ENCODE measurements at regions not wholly inside any gene's neighbourhood (a gene's known extent, or its start where the extent isn't known, plus 50 kb on each side); places are given as distances from the start of the nearest gene placed in this dataset.
A peak's percentile ranks its signal among the peaks of the same experiment; 100 is the strongest.

DNA sequence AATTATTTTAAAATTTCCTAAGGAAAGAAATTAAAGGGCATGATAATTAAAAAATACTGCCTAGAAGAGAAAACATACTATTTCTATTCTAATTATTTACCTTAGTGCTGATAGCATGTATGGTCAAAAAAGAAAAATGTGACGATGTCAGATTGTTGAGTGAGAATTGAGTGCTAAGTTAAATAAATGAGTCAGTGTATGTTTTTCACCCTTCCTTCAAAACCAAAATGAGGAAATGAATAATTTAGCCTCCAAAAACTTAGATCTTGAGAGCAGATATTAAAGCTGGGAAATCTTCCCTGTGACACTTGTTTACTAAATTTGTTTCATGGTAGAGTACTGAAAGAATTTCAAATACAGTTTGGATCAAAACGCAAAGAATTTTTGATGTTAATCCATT, 58.6 kb upstream of the NYAP2 start:
- DNase-seq (no peak), ATAC-seq (no peak)
- intact Hi-C loops (cut with DNase I, micrococcal nuclease) = no loop called here

DNA sequence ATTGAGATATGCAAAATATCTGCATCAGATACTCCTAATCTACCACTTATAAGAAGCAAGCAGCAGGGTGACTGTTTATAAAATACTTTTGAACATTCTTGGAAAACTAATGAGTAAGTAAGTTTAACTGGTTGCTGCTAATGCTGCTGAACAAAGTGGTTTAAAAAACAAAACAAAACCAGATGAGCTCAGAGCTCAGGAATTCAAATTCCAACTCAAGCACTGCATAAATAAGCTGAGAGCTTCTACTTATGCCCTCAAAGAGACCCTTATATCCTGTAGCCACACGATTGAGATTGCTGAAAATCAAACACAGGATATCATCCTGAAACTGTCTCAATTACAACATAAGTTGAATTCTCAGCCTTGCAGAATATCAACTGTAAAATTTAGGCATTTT, 62.3 kb upstream of the NYAP2 start:
- ATAC-seq (no peak), DNase-seq (no peak)
- intact Hi-C loops (cut with DNase I, micrococcal nuclease) = no loop called here

DNA sequence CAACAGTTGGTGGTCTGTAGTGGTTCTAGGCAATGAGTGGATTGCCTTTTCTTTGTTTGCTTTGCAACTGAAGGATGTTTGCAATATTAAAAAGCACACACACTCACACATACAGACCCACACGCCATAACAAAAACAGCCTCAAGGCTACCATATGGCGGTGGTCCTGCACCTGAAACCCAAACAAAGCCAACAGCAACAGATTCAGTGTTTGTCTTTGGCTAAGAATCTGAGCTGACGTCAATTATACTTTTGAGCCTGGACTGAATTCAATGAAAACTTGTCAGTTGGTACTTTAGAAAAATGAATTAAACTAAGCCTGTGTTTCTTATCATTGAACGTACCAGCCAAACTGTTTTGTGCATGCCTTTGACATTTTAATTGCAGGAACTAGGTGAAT, 65.0 kb upstream of the NYAP2 start:
- intact Hi-C loops (cut with DNase I, micrococcal nuclease) = no loop called here
- DNase-seq = no peak
- no peak for ATAC-seq

DNA sequence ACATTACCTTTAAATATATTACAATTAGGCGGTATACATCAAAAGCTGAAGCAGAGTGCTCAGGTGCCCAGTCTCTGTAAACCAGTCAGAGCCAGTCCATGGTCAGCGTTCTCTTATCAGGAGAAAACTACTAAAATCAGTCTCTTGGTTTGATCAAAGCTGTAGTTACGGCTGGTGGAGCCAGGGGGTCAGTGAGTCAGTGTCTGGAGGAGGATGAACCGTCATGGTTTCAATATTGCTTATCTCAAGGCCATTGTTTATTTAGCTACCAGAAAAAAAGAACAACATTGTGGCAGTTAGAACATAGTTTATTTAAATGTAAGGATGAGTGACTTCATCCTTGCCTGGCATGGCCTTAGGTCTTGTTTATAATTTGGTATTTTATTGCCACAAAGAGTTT, 71.3 kb upstream of the NYAP2 start:
- intact Hi-C loops (cut with DNase I, micrococcal nuclease) = no loop called here
- ATAC-seq = no peak
- no peak for DNase-seq

DNA sequence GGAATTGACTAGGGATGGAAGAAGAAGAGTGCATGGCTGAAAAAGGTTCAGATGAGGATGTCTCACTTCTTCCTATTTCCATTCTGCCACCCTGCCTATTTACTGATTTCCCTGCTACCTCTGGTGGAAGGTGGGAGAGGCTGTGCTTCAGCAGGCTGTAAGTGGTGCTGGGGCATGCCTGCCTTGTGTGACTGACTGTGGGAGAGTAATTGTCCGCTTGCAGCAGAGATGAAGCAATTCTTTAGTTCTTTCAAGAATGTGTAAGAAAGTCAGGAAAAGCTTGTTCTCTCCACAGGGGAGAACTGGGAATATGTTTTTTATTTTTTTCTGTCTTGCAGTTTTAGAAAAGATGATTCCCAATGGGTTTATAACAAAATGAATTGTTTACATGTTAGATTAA, 72.5 kb upstream of the NYAP2 start:
- no peak for DNase-seq
- ATAC-seq = no peak
- intact Hi-C loops (cut with DNase I, micrococcal nuclease) = no loop called here

DNA sequence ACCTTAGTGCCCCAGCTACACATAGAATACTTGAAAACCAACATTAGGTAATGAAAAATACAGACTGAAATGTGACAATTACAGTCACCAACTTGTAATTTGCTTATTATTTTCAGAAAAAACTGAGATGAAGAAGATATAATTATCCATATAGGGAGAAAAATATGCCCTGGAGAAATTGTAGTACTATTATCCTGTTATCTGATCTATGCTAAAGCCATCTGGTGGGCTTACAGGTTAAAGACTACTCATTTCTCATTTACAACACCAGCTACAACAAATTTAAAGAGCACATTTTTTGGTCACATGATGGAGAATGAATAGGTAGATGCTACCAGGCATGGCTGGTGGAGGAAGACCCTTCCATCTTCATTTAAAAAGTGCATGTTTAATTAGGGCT, 79.6 kb upstream of the NYAP2 start:
- DNase-seq (no peak), ATAC-seq (no peak)
- intact Hi-C loops (cut with DNase I, micrococcal nuclease) = no loop called here

DNA sequence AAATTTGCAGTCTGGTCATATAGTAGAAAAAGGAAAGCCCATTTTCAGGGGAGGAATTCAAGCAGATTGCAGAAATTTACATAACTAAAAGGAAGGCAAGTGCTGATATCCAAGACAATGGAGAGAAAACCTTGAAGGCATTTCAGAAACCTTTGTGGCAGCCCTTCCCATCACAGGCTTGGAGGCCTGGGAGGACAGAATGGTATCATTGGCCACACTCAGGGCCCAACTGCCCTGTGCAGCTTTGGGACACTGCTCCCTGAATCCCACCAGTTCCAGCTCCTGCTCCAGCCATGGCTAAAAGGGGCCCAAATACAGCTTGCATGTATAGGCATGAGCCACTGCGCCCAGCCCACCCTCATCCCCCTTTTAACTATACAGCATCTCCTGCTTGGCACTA, 81.1 kb upstream of the NYAP2 start:
- no peak for DNase-seq
- intact Hi-C loops (cut with DNase I, micrococcal nuclease) = no loop called here
- ATAC-seq = no peak

DNA sequence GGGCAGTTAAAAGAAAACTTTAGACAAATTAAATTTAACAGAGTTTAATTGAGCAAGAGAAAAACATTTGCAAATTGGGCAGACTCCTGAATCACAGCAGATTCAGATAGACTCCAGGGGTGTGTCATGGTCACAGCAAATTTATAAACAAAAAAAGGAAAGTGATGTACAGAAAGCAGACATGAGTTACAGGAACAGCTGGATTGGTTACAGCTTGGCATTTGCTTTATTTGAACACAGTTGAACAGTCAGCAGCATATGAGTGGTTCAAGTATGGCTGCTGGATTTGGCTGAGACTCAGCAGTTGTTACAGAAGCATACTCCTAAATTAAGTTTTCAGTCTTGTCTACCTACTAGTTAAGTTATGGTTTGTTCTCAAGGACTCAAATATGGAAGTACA, 82.3 kb upstream of the NYAP2 start:
- intact Hi-C loops (cut with DNase I, micrococcal nuclease) = no loop called here
- ATAC-seq (no peak), DNase-seq (no peak)

DNA sequence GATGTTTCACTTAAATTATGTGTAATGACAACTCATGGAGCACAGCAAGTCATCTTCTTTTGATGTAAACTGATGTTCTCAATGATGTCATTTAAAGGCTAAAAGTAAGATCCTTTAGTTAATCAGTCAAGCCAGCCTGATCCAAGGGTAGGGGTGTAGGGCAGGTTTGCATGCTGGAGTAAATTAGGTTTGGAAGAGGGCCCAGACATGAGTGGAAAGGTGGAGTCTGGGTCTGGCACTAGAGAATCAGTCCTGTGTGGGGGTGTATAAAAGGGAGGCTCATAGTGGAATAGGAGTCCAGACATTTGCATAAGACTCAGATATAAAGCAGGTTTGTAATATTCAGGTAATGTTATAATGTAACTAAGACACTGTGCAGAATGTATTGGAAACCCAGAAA, 88.8 kb upstream of the NYAP2 start:
- intact Hi-C loops (cut with DNase I, micrococcal nuclease) = no loop called here
- ATAC-seq (no peak), DNase-seq (no peak)

DNA sequence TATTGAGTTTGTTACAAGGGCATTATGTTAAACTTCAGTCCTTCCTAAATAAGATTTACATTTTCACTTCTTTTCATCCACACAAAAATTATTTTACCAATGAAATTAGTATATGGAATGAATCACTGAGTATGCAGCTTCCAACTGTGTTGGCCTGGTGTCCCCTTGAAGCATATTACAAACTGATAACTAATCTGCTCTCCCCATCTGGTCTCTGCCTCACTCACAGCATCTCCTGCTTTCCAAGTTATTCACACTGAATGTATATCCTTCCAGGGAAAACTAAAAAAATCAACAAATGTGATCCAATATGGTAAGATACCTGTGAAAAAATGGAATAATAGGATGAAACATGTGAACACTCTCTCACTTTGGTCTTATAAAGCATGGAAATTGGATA, 90.0 kb upstream of the NYAP2 start:
- intact Hi-C loops (cut with DNase I, micrococcal nuclease) = no loop called here
- no peak for DNase-seq
- no peak for ATAC-seq

DNA sequence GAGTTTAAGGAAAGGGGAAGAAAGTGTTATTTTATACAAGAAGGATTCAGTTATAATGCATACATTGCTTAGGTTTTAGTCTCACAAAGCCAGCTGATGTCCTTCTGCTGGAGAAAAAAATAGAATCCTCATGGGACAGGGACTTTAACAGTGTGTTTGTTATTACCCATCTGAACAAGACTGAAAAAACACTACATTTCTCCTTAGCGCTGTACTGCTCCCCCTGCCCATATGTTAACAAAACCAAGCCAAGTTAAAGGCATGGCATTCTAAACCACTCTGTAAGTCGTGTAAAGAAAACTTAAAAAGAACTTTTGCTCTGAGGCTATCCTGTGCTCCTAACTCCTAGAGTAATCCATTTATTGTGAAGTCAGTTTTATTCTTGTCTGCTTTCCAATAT, 102.6 kb upstream of the NYAP2 start:
- DNase-seq = no peak
- no peak for ATAC-seq
- intact Hi-C loops (cut with DNase I, micrococcal nuclease) = no loop called here

DNA sequence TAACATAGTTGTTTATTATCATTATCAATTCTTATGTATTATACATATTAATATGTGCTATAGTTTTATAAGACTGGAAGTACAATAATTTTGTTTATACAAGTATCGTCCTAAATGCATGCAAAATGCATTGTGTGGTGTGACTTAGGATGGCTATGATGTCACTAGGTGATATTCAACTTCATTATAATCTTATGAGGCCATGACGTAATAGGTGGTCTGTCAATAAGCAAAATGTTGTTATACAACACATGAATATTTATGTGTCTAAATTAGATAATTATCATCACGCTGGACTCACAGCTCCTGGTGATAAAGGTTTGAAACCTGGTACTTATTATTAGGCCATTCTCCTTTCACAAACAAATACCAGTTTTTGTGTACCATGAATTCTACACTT, 104.4 kb upstream of the NYAP2 start:
- ATAC-seq (no peak), DNase-seq (no peak)
- intact Hi-C loops (cut with DNase I, micrococcal nuclease) = no loop called here

DNA sequence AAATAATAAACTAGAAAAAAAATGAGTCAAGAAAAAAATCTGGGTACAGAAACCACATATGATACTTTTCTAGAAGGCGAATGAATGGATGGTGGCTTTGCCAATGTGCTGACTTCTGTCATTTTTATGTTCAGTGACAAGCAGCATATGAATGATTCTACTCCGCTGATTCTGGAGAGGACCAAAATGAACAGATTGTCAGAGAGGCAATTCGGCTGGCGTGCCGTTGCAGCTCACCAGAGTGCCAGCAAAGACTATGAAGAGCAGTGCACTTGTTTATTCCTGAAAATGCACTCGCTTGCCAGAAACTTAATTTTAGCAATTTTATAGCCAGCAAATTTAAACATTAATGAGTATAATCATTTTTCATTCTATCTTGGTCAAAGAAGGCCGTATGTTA, 105.9 kb upstream of the NYAP2 start:
- DNase-seq = no peak
- no peak for ATAC-seq
- intact Hi-C loops (cut with DNase I, micrococcal nuclease) = no loop called here

DNA sequence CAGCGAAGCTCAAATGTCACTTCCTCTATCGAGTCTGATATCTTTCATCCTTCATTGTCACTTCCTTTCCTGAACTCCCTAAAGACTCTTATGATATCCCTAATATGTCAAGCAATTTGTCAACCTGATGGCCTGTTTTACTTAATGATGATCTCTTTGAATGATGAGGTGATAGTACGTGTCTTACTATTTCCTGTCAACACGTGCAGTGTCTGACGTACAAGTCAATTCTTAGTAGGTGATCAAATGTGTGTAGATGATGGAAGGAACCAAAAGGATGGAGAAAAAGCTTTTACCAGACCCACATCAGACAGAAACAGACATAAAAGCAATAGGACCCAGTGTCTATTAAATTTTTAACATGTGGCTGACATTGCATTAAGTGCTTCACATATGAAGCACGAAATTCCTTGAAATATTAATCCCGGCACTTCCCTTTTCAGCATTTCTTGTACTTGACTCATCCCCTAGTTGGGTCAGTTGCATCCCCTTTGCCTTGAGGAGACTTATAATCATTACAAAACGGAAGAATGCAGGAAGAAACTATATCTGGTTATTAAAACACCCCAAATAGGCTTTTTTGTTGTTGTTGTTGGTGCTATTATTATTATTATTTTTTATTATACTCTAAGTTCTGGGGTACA, 108.6 kb upstream of the NYAP2 start:
- DNase-seq (no peak), ATAC-seq (no peak)
- intact Hi-C loops (cut with DNase I, micrococcal nuclease) = no loop called here

DNA sequence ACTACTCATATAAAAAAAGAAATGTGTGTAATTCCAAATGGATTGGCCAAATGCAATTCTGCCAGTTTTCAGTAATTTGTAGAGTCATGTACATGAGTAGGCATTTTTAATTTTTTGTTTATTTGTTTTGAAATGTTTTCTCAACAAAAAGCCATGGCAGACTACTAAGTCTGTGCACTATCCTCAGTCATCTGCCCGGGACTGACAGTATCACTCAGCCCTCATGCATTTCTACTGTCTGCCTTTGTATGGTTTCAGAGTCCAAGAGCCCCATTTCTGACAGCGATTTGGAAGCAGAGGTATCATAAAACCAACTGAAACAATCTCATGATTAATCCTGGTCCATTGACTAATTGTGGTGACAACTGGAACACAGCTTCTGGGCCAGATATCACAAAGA, 109.9 kb upstream of the NYAP2 start:
- intact Hi-C loops (cut with DNase I, micrococcal nuclease) = no loop called here
- no peak for ATAC-seq
- DNase-seq = no peak

DNA sequence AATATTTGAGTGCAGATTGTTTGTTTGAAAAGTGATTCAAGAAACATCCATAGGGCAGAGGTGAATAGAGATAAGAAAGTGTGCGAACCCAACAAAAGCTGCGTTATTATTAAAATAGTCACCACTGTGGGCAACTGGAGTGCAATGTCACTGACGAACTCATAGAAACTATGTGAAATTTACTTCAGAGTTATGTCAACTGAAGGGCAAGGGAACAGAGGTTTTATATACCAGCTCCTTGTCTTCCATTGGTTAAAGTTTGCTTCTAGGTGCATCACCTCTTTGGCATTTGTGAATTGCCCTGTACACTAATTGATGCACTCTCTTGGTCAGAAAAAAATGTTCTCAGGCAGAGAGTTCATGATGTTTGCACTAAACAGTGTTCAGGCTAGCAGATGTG, 110.5 kb upstream of the NYAP2 start:
- intact Hi-C loops (cut with DNase I, micrococcal nuclease) = no loop called here
- DNase-seq (no peak), ATAC-seq (no peak)

DNA sequence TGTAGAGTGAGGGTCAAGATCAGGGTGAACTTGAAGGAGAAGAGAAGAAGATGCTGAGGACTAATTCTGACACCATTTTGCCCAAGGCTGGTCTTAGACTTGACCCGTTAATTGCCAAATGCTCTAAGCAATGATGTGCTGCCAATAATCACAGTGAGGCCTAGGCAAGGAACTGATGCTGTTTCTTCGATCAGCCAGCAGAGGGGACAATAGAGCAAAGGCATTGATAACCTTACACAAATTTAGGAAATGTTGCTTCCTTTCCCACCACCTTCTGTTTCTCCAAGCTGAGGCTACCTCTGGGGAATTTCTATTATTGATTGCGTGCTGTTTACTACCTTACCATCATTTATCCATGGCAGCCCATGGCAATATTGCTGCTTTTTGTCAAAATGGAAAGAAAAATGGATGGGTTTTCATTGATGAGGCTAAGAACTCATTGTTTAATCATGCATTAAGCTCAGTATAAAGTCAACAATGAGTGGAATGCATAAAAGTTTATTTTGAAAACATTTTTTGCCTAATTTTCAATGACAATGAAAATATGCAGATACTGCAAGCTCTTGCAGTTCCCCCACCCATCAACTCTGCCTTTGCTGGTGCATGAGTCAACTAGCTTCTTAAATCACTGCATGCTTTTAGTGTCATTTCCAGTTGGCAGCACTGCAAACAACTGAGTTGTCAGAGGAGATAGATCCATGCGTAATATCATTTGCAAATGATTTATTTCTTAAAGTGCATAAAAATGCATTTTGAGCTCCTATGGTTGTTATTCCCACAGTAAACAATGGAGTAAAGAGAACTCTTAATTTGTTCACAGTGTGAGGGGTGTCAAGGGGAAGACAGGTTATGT, 116.4 kb upstream of the NYAP2 start:
- intact Hi-C loops (cut with DNase I, micrococcal nuclease) = no loop called here
- ATAC-seq = no peak
- DNase-seq = peak in 1 of 2 donors; percentile 5

DNA sequence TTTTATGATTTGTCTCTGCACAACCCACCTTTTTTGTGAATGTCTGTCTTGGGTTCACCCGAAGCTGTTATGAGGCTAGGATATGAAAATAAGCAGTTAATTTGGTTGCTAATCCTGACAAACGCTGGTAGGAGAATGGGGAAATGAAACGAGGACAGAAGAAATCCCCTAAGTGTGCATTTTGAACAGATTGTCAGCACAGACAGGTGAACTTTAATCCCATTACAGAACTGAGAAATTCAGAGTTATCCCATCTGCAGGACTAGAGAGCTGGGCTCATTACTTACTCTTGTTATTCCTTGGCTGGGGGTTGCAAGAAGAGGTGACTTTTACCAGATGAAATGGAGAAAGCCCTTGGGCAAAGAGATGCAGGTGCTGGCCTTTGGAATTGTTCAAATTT, 123.3 kb upstream of the NYAP2 start:
- intact Hi-C loops (cut with DNase I, micrococcal nuclease) = no loop called here
- no peak for ATAC-seq

DNA sequence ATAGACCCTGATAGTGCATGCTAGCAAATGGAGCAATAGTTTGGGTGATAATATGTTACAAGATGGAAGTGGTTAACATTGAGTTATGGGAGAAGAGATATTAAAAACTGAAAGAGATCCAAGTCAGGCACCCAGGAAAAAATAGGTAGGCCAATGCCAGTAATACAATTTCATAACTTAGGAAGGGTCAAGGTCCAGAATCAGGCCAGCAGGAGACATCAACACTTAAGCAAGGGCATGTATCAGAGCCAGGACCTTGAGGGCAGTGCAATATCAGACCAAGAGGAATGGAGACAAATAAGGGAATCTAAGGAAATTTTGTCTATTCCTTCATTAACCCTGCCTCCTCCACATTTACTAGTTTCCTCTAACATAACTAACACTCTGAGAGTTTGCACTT, 124.1 kb upstream of the NYAP2 start:
- DNase-seq (no peak), ATAC-seq (no peak)
- intact Hi-C loops (cut with DNase I, micrococcal nuclease) = no loop called here

More for the DNA sequence above, 123.3 kb upstream of the NYAP2 start:
- no peak for DNase-seq

DNA sequence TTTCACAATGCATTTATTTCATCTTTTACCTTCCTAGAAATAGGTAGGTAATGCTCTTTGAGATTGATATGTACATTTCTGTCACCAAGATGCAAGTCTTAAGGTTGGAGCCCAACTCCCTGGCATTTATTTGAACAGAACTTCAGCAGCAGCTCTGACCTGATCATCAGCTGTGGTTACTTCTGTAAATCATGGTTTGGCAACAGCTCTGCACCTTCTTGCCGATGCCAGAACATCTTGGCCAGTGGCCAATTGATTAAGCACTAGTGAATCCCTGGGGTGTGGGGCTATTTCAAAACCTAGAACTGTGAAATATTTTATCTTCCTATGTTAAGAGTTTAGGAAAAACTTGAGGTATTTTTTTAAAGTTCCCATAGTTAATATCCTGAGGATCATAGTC, 124.8 kb upstream of the NYAP2 start:
- no peak for DNase-seq
- no peak for ATAC-seq
- intact Hi-C loops (cut with DNase I, micrococcal nuclease) = no loop called here

DNA sequence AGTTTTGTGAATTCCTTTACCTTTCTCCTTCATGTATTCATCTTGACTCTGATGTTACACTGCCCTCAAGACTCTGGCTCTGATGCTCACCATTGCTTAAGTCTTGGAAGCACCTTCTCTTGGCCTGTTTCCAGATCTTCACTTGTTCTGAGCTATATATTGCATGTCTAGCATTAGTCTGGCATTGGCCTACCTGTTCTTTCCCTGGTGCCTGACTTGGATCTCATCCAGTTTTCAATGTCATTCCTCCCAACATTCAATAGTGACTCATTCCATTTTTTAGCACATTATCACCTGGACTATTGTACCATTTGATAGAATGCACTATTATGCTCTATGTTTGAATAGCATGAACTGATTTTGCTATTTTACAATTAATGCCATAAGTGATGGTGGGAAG, 127.3 kb upstream of the NYAP2 start:
- ATAC-seq (no peak), DNase-seq (no peak)
- intact Hi-C loops (cut with DNase I, micrococcal nuclease) = no loop called here
